ENCODE measurements at regions not wholly inside any gene's neighbourhood (a gene's known extent, or its start where the extent isn't known, plus 50 kb on each side); places are given as distances from the start of the nearest gene placed in this dataset.

DNA sequence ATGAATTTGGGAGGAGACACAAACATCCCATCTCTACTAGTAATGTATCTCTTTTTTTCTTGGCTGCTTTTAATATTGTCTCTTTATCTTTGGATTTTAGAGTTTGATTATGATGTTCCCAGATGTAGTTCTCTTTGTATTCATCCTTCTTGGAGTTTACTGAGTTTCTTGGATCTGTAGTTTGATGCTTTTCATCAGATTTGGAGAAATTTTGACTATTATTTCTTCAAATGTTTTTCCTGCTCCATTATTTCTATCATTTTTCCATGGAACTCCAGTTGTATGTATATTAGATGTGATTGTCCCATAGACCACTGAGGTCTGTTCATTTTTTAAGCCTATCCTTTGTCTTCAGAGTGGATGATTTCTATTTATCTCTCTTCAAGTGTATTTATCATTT, 90.7 kb upstream of the ARHGAP5 start:
- TF ChIP-seq, protein P1, sequence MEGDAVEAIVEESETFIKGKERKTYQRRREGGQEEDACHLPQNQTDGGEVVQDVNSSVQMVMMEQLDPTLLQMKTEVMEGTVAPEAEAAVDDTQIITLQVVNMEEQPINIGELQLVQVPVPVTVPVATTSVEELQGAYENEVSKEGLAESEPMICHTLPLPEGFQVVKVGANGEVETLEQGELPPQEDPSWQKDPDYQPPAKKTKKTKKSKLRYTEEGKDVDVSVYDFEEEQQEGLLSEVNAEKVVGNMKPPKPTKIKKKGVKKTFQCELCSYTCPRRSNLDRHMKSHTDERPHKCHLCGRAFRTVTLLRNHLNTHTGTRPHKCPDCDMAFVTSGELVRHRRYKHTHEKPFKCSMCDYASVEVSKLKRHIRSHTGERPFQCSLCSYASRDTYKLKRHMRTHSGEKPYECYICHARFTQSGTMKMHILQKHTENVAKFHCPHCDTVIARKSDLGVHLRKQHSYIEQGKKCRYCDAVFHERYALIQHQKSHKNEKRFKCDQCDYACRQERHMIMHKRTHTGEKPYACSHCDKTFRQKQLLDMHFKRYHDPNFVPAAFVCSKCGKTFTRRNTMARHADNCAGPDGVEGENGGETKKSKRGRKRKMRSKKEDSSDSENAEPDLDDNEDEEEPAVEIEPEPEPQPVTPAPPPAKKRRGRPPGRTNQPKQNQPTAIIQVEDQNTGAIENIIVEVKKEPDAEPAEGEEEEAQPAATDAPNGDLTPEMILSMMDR (conservative IDR thresholded peaks at IDR 0.05; ENCODE audit: low read depth, low read length): no peak
- TF ChIP-seq MAFK (IDR thresholded peaks at IDR 0.05; ENCODE audit: low read depth, low read length) (no peak), POLR2A (IDR thresholded peaks at IDR 0.05; ENCODE audit: low read depth, low read length) (no peak), BHLHE40 (IDR thresholded peaks at IDR 0.05; ENCODE audit: low read depth, low read length) (no peak), SMC3 (IDR thresholded peaks at IDR 0.05; ENCODE audit: low read depth, low read length) (no peak), RAD21 (IDR thresholded peaks at IDR 0.05; ENCODE audit: low read length) (no peak)
